NCI-H1436 (cell line): ENCODE measurements at regions not wholly inside any gene's neighbourhood (a gene's known extent, or its start where the extent isn't known, plus 50 kb on each side); places are given as distances from the start of the nearest gene placed in this dataset.
A peak's percentile ranks its signal among the peaks of the same experiment; 100 is the strongest.

Experiments
- DNase-seq: peaks from one replicate; lab custom pipeline; 2025; lab: John Stamatoyannopoulos, UW

DNA sequence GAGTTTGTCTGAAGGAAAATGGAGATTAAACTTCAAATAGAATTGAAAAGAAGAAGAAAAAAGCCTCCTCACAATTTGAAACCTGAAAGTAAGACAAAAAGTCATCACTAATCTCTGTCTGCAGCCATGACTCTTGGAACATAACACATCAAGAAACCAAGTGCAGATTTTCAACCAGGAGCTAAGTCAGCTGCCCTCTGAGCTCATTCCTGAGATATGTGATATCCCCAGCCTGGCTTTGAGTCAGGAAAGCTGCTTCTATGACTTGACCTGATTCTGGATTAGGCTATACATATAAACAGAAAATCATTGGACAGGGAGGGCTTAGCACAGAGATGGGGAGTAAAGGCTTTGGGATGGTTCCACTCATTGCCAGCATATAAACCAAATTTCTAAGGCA lies 891.4 kb downstream of the TFAP2A start:
- no peak for DNase-seq

DNA sequence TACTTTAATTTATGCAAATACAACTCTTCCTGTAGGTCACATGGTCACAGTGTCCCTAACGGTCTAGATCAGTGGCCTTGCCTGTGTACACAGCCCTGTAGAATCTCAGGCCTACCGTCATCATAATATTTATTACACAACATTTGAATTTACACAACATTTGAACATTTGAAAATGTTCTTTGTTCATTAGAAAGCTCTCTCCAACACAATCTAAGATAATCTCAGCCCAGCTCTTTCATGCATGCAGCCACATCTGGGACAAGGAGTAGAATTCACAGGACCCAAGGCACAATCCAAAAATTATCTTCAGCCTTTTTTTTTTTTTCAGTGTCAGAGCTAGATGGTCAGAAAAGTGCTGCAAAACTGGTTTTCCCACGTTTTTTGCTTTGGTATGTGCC lies 892.8 kb downstream of the TFAP2A start:
- no peak for DNase-seq

DNA sequence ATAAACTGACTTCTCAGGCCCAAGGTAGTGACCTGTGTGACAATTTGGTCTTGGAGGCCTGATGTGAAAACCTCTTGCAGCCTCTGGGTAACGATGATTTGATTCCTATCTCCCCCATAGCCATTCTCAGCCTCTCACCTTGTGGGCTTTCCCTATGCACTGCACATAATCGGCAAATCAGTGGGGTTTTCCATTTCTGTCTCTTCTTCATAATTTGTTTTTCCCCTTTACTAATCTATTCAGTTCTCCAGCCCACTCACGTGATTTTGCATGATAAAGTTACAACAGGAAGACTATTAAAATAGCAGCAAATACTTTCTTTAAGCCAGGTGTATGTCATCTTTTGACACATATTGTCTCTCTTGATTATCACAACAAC lies 893.7 kb downstream of the TFAP2A start:
- no peak for DNase-seq

DNA sequence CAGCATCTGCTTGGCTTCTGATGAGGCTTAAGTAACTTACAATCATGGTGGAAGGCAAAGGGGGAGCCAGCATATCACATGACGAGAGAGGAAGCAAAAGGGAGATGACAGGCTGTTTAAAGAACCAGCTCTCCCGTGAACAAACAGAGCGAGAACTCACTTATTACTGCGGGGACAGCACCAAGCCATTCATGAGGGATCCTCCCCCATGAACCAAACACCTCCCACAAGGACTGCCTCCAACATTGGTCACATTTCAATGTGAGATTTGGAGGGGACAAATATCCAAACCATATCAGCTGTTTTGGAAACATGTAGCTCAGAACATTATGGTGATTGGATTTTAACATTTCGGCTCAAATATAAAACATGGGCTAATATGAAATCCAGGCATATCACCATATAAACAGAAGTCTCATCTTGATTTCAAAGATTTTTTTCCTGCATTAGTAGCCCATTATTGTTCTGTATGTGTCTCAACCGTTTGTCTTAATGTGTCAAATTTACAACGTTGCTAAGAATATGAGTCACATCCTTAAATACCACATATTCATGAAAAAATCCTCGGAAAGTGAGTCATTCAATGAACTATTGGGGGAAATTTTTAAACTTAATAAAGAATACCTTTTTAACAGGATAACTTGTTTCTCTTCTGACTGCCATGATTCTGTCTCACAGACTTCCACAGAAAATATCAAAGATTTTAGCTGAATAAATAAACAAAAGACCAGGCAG lies 894.3 kb downstream of the TFAP2A start:
- no peak for DNase-seq

DNA sequence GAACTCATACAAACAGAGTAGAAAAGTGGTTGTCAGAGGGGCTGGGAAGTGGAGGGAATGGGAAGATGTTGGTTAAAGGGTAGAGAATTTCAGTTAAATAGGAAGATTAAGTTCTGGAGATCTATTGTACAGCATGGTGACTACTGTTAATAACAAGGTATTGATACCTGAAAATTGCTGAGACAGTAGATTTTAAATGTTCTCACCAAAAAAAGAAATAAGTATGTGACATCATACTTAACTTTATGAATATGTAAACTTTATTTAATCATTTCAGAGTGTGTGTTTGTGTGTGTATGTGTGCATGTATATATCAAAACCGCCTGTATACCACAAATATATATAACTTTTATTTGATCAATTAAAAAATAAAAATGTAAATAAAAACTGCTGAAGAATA lies 896.4 kb downstream of the TFAP2A start:
- no peak for DNase-seq

DNA sequence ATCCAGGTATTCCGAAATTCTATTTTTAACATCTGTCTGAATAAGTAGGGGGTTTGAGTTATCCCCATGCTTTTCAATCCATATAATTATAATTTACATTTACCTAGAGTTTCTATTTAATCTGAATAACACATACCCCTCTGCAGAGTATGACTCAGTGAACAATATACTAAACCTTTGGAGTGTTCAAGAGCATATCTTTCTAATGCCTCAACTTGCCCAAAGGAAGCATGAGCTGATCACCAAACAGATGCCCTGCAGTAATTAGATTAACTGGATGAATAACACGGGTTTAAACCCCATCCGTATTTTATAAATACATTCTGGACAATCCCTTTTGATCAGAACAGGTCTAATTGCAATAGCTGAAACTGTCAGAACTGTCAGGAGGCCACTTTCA lies 897.1 kb downstream of the TFAP2A start:
- no peak for DNase-seq

DNA sequence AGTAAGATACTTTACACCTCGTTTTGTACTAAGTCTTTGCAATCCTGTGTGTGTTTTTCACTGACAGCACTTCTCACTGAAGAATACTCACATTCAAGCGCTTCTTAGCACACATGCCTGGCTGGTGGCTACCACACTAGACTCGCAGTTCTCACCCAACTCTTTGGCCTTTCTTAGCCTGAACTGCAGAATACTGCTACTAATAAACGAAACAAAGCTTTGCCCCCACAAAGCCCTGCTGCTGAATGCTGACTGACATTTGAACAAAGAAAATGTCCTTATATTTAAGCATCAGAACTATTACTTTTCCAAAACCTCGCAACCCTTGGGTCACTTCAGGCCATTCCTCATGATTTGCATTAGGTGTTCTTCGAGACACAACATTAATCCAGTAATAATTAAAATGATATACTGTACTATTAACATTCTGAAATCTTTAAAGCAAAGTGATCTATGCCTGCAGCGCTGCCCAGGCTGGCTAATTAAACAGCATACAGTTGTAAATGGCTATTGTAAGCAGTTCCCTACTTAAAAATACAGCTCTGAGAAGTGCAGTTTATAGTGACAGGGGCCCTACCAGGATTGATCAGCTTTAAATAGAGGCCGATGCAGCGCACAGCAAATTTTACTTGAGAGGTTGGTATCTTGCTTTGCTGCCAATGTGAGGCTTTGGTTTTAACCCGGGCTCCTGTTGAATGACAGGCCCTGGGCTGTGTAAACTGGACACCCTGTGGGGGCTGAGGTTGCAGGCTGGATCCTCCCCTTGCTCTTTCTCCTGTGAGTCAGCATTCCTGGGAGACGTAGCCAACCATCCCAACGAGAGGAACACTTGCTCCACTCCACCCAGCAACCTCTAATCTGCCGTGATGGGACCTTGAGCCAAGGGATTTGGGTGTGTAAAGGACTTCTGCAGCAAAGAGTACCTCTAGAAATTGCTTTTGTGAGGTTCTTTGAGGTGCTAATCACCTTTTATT lies 899.0 kb downstream of the TFAP2A start:
- no peak for DNase-seq

DNA sequence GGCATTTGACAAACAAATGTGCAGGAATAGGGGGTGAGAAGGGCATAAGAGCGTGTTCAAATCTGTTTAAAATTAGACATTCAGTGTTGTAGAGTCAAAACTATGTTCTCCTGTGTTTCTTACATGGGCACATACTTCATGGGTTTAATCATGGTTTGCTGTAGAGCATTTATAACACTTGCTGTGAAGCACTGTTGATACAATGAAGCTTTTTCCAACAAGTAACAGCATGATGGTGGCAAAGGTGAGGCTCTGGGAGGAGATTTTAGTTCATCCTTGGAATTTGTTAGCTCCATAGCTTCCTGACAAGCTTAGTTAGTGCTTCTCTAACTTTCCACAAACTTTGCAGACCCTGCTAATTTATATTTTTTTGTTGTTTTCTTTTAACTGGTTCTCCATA lies 900.7 kb downstream of the TFAP2A start:
- no peak for DNase-seq

DNA sequence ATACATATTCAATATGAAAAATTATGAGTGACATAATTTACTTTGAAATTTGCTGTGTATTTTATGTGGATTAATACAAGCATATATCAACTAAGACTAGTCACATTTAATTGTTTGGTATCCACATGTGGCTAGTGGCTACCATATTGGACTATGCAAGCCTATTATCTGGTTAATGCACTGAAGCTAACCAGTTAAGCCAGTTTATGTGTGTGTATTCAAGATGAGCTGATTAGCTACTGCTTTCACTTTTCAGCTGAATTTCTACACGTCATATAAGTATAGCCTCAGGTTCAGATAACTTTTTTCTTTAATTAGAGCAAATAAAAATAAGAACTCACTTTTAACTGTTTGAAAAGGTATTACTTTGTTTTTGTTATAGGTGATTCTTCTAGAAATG lies 903.7 kb downstream of the TFAP2A start:
- DNase-seq = no peak

DNA sequence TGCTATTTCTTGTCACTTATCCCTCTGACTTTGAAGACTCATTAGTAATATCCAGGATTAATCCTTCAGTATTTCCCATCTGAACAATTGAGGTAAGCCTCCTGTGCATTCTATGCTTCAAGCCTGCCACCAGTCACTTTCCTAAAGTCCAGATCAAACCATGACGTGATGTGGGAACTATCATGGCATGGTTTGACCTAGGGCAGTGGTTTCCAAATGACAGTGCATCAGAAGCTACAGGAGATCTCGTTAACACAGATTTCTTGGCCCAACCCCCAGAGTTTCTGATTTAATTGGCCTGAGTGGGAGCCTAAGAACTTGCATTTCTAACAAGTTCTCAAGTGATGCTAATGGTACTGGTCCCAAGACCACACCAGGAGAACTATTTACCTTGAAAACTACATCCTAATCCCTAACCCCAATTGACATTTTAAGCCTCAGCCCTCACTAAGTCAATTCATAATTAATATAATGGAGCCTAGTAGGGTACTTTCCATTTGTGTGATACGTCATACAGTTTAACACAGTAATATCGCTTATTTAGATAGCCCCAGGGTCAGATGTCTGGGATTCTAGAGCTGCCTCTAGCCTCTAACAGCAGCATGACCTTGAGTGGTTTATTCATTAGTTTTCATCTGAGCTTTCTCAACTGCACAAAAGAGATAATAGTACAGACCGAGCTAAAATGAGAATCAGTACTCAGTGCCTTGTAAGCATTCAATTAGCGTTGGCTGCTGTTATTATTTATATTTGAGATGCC lies 907.6 kb downstream of the TFAP2A start:
- DNase-seq = no peak

DNA sequence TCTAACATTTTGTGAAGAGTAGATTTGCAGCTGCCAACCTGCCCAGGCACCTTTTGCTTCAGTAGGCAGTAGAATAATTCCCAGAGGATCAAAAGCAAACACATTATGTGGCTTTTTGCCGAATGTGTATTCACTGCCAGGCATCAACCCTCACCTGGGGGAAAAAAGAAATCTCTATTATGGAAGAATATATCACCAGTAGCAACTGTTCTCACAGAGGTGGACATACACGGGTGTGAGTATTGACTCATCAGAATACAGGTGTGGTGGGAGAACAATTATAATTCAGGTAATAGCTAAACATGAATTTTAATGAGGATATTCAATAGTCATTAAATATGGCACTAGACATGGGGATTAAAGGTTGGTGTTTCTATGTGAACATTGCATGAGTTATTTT lies 910.7 kb downstream of the TFAP2A start:
- DNase-seq = peak; percentile 91

DNA sequence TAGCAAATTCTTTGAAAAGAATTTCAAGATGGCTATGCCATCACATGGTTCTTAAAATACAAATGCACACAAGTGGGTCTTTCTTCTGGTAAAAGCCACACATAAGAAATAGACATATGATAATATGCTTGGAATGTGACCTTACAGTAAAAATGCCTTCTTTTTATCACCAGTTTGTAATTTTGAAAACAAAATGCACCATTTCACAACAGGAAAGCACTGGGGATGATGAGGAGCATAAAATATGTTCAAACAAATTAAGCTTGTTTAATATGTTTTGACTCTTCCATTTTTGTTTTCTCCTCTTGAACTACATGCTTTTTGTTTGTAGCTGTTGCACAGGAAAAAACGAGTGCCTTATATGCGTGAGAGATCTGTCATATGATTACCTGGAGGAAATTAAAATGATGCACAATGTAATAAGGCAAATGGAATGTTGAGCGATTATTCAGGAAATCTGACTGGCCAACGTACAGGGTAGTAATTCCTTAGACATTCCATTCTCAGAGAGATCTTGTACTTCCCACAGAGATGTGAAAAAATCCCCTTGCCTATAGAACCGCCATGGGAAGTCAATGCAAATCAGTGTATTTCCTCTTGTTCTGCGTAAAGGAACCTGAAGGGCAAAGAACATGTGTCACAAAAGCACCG lies 911.6 kb downstream of the TFAP2A start:
- no peak for DNase-seq

DNA sequence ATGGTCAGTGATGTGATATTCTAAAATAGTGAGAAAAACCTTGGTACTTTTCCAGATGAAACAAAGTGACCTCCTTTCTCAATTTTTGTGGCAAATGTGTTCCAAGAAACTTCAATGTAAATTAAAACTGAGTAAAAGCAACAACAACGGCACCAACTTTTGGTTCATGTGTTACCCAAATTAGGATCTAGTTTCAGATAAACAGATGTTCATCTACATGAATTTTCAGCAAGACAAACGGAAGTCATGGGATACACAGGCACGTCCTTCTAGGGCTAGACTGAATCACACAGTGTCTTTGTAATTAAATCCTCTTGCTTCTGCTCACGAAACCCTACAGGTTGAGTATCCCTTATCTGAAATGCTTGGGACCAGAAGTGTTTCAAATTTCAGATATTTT lies 915.2 kb downstream of the TFAP2A start:
- DNase-seq = no peak

DNA sequence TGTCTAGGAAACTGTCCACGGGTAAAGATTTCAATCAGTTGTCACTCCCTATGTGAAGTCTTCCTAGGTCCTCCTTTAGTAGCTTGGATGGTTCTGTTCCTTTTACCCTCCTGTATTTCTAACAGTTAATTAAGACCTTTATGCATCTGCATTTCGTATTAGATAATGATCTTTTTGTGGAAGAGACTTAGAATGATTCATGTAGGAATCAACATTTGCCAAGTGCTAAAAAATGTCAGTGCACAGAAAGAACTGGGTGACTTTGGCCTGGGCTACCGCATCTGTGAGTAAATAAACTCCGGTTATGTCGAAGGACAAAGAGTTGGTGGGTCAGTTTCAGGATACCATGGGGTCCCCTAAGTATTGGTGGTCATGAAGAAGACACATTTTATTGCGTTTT lies 918.0 kb downstream of the TFAP2A start:
- DNase-seq = no peak

DNA sequence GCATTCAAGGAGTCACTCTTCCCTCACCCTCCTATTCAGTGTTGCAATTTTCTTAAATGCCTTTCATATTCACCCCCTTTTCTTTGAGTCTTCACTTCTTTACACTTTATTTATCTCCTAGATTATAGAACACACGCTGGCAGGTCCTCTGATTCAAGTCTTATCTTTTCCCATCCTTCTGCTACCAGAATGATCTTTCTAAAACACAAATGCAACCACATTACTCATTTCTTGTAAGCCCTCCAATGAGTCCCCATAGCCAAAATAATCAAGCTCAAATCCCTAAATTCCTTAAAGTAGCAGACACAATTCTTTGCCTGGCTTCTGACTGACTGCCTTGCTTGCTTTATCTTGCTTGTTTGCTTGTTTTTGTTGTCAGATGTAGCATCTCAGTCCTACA lies 920.0 kb downstream of the TFAP2A start:
- DNase-seq = no peak

DNA sequence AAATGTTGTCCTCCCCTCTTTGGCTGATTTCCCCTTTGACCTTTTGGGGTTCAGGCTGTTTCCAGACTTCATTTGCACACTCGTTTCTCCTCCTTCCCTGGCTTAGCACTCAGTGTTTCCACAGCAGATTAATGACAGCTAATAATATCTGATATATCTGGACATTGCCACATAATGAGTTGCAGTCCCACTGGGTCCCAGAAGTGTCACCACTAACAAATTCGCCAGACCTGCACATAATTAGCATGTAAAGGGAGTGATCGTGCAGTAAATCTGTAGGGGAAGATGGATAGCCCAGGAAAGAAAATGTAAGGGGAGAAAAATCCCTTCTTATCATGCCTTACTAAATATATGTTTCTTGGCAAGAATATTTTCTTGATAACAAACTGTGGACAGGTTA lies 922.1 kb downstream of the TFAP2A start:
- no peak for DNase-seq

DNA sequence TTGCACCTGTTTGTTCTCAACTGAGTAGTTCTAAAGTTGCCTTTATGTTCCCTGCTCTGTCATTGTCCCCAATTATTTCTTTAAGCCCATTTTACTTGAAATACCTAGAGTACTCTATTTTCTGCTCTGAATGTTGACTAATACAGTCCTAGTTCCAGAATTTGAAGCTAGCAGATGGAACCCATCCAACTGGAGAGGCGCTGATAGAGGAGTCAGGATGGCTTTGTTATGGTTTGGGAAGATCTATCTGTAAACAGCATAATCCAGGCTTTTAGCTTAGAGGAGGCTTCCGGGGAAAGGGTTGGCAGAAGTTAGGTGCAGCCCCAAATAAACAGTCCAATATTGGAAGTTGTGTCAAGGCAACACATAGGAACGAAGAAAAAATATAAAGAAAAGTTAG lies 927.7 kb downstream of the TFAP2A start:
- DNase-seq = no peak

DNA sequence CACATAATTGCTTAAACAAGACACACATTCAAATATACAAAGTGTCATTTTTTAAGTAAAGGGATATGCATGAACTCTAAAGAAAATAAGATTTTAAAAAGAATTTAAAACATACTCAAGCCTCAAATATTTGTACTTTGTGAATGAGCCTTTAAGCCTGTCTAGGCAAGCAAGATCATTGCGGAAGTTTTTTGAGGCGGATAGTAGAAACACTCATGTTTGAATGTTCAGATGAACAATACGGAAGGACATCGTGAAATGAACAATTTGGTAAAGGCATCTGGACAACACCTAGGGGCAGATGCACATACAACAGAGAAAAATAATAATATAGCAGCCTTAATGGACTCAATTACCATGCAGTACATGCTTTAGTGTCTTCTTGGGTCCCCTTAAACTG lies 928.9 kb downstream of the TFAP2A start:
- no peak for DNase-seq

DNA sequence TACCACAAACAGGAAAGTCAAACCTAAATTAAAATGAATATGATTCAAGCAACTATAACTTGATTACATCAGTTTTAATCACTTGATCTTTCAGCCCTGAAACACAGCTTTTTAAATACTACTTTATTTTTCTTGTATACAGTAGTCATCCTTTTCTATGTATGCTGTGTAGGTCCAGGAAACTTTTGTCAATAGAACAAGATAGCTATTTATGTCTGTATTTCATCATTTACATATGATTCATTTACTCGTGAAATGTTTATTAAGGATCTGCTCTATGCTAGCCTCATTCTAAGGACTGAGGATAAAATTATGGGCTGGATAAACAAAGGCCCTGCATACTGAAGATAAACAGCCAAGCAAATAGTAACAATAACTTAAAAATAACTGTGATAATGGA lies 930.2 kb downstream of the TFAP2A start:
- DNase-seq = no peak

DNA sequence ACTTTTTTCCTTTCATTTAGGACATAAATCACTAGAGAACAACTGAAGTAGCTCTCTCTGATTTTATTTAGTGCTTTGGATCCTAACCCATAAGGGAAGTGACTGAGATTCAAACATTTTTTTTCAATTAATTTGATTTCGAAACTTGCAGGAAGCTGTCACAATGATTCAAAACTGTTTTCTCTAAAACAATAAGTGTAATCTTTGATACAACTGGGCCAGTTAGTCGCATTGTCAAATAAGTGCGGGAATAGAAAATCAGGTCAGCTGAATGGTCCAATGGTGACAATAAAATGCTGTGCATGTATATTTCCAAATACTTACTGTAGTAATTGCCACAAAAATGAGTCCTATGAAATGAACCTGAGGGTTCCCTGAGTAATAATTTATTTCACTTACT lies 930.8 kb downstream of the TFAP2A start:
- no peak for DNase-seq

DNA sequence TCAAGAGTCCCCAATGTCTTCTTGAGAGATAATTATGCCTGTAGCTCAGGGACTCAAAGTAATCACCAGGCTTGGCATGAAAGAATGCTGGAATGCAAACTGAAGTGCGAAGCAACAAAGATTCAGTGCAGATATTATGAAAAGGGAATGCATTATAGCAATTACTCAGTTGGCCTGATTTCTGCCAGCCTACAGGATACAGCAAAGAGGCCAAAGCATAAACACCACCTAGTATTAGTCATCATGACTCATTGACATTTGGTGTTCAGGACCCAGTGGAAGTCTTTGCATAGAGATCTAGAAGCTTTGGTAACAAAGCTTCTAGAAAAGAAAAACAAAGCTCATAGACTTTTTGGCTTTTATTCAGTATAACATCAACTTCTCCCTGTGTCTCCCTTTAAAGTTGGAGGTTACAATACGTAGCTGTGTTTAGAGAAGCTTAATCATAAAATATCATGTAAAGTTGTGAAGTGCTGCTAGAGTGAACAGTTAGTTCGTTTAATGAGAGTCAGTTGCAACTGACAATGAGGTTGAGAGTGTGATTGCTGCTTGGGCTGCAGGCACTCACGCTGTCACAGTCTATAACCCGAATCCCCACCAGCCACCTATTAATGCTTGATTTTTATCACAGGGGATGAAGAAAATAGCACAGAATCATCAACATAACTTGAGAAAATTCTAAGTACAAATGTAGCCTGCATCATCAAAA lies 932.7 kb downstream of the TFAP2A start:
- DNase-seq = no peak
